AG04449 (cell line): ENCODE measurements at regions not wholly inside any gene's neighbourhood (a gene's known extent, or its start where the extent isn't known, plus 50 kb on each side); places are given as distances from the start of the nearest gene placed in this dataset.

Source experiments
- CTCF ChIA-PET: fragments of 350-600 bp; formaldehyde crosslinking; extraction: SDS; loops from one replicate; lab custom pipeline; 2021; ENCODE audit warnings: antibody characterized with exemption; lab: Yijun Ruan, JAX
- POLR2A ChIA-PET: fragments of 400-600, 350-600 bp; formaldehyde crosslinking; extraction: SDS; loops from one replicate; lab custom pipeline; 2020; ENCODE audit warnings: antibody characterized with exemption, inconsistent platforms; lab: Yijun Ruan, JAX
- DNase-seq: peaks from one replicate; pipeline ENCODE4 v3.0.0-alpha.2; 2010; ENCODE audit warnings: low read depth, low spot score
- H3K4me3 ChIP-seq: 2 replicates; pipeline ENCODE4 v1.5.1; 2011; ENCODE audit warnings: low read depth, mild to moderate bottlenecking, control low read depth, low read length
- CTCF ChIP-seq: IDR thresholded peaks from one replicate; pipeline ENCODE4 v1.5.1; 2011; ENCODE audit warnings: mild to moderate bottlenecking, moderate library complexity, low read length, control low read depth, inconsistent platforms; ENCODE audit not compliant: insufficient read depth; ENCODE audit errors: missing control alignments

- ChIA-PET CTCF (interaction anchor here (0.8 to 1.6 kb wide), 4 partner anchors 20 to 198 kb away, joined by 3 to 7 read pairs (median 3); no protein-coding TSS in a partner anchor), POLR2A (no interaction called here)
- no peak for TF ChIP-seq CTCF
- DNase-seq = no peak
- no peak overlapping the region for H3K4me3 ChIP-seq
Observed at GRCh38 chr6:41404182-41404845, 68.9 kb downstream of the NCR2 start.

- DNase-seq = no peak
- POLR2A ChIA-PET = no interaction called here
- H3K4me3 ChIP-seq = no peak overlapping the region
- TF ChIP-seq CTCF = no peak
- CTCF ChIA-PET = interaction anchor here (1.6 kb wide), 1 partner anchor 19 kb away, joined by 7 read pairs; no protein-coding TSS in a partner anchor
Observed at GRCh38 chr6:41405941-41406727, 70.7 kb downstream of the NCR2 start.

DNA sequence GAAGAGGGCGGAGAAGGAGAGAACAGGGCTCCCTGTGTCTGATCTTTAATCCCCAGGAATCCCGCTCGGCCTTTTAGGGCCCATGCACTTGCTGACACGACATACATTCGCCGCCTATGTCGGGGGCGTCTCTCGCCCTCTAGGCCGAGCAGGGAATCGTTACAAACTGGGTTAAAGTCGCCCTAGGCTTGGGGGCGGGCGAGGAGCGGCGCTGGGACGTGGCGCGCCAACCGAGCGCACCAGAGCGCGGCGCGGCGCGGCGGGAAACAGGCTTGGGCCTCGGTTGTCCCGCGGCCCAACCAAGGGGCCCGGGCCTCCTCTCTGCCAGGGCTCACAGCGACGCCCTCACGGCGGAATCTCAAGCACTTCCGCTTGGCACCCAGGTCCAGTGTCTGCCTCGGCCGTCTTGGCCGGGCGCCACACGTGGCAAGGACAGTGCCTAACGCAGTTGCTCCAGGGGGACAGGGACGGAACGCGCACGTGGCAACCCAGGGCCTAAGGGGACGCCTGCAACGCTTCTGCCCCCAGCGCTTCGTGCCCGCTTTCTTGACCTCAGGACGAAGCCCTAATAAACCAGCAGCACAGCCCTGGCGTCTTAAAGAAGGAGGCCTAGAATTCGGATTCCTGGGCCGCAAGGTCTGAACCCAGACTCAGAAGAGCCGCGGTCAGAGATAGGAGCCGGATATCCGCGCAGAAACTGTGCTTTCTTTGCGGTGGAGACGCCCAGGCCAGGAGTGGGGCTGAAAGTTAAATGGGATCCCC, 71.5 kb downstream of the NCR2 start:
- no peak for DNase-seq
- no peak for TF ChIP-seq CTCF
- ChIA-PET CTCF (interaction anchor here (1.2 kb wide), 1 partner anchor 10 kb away, joined by 3 read pairs; no protein-coding TSS in a partner anchor), POLR2A (no interaction called here)
- H3K4me3 ChIP-seq = no peak overlapping the region

- CTCF ChIA-PET = interaction anchor here (0.9 to 1.1 kb wide), 2 partner anchors 11 to 16 kb away, joined by 4 to 5 read pairs; no protein-coding TSS in a partner anchor
- no peak for TF ChIP-seq CTCF
- H3K4me3 ChIP-seq = no peak overlapping the region
- no peak for DNase-seq
- POLR2A ChIA-PET = no interaction called here
Observed at GRCh38 chr6:41408576-41408975, 73.2 kb downstream of the NCR2 start.

GRCh38 chr6:41408982-41409381, 73.6 kb downstream of the NCR2 start:
- CTCF ChIA-PET = interaction anchor here (0.9 to 5.5 kb wide), 3 partner anchors 10 to 16 kb away, joined by 4 to 59 read pairs (median 5); no protein-coding TSS in a partner anchor
- no peak overlapping the region for H3K4me3 ChIP-seq
- DNase-seq = no peak
- TF ChIP-seq CTCF = no peak
- POLR2A ChIA-PET = no interaction called here
